Stimulated activated CD8-positive, alpha-beta memory T cell treated with anti-CD3 and anti-CD28 coated beads, Interleukin-4, amount 100 ng/mL, for 48 hours (primary cell): ENCODE measurements at regions not wholly inside any gene's neighbourhood (a gene's known extent, or its start where the extent isn't known, plus 50 kb on each side); places are given as distances from the start of the nearest gene placed in this dataset.
"Not testable (repeated sequence)": the region's sequence is repeated elsewhere in the genome, so short reads cannot be mapped to it uniquely, and the experiment has no call there.

Experiments used
- DNase-seq: peaks from one replicate; pipeline ENCODE4 v3.0.0-alpha.2; 2020

- no peak for DNase-seq
Observed at GRCh38 chr7:80082213-80082612, 52.4 kb upstream of the GNAI1 start.

- no peak for DNase-seq
Observed at GRCh38 chr7:80078886-80079285, 55.7 kb upstream of the GNAI1 start.

GRCh38 chr7:80078159-80078731 lies 56.4 kb upstream of the GNAI1 start:
- peak; percentile 30 for DNase-seq

GRCh38 chr7:80070391-80070790 lies 64.2 kb upstream of the GNAI1 start:
- no peak for DNase-seq

GRCh38 chr7:80066639-80067038 lies 68.0 kb upstream of the GNAI1 start:
- no peak for DNase-seq

- DNase-seq = no peak
Observed at GRCh38 chr7:80063834-80064233, 70.8 kb upstream of the GNAI1 start.

- no peak for DNase-seq
Observed at GRCh38 chr7:80060218-80060806, 74.3 kb upstream of the GNAI1 start.

GRCh38 chr7:80057488-80057887 lies 77.1 kb upstream of the GNAI1 start:
- no peak for DNase-seq

- DNase-seq = no peak
Observed at GRCh38 chr7:80054356-80054755, 80.3 kb upstream of the GNAI1 start.

- DNase-seq = no peak
Observed at GRCh38 chr7:80053124-80053523, 81.5 kb upstream of the GNAI1 start.

GRCh38 chr7:80047856-80048459 lies 86.7 kb upstream of the GNAI1 start:
- DNase-seq = no peak

GRCh38 chr7:80047032-80047431 lies 87.6 kb upstream of the GNAI1 start:
- DNase-seq = no peak

- no peak for DNase-seq
Observed at GRCh38 chr7:80044796-80045195, 89.8 kb upstream of the GNAI1 start.

- no peak for DNase-seq
Observed at GRCh38 chr7:80040752-80041151, 93.9 kb upstream of the GNAI1 start.

GRCh38 chr7:80040335-80040734 lies 94.3 kb upstream of the GNAI1 start:
- DNase-seq = no peak

- DNase-seq = no peak
Observed at GRCh38 chr7:80039251-80039884, 95.3 kb upstream of the GNAI1 start.

- DNase-seq = no peak
Observed at GRCh38 chr7:80037689-80038088, 96.9 kb upstream of the GNAI1 start.

GRCh38 chr7:80036107-80036506 lies 98.5 kb upstream of the GNAI1 start:
- no peak for DNase-seq

- DNase-seq = no peak
Observed at GRCh38 chr7:80028717-80029116, 105.9 kb upstream of the GNAI1 start.

GRCh38 chr7:80027611-80028173 lies 106.9 kb upstream of the GNAI1 start:
- DNase-seq = no peak

- DNase-seq = no peak
Observed at GRCh38 chr7:80026766-80027165, 107.9 kb upstream of the GNAI1 start.

GRCh38 chr7:80020277-80020676 lies 114.4 kb upstream of the GNAI1 start:
- DNase-seq = not testable (repeated sequence)

GRCh38 chr7:80019809-80020207 lies 114.8 kb upstream of the GNAI1 start:
- not testable (repeated sequence) for DNase-seq
